Central memory CD8-positive, alpha-beta T cell (primary cell): ENCODE measurements at regions not wholly inside any gene's neighbourhood (a gene's known extent, or its start where the extent isn't known, plus 50 kb on each side); places are given as distances from the start of the nearest gene placed in this dataset.

Source experiments
- ATAC-seq: fragments of 150-1000 bp; cut with Tn5 transposase; replicated peaks from 2 replicates; pipeline ENCODE4 v1.10.0; 2022; ENCODE audit warnings: mild to moderate bottlenecking, moderate FRiP score, moderate number of reproducible peaks; ENCODE audit not compliant: poor library complexity, severe bottlenecking; ENCODE audit errors: extremely low read depth
- DNase-seq, 2 donors: peaks; one replicate each; pipeline ENCODE4 v3.0.0; 2021; ENCODE audit warnings: low spot score in 2 of 2
- H3K27ac Mint-ChIP-seq: one replicate; pipeline ENCODE4 v1.8.0; 2022; ENCODE audit warnings: low read depth, mild to moderate bottlenecking, moderate library complexity, mixed read lengths
- H3K27me3 Mint-ChIP-seq: one replicate; pipeline ENCODE4 v1.8.0; 2022; ENCODE audit warnings: mixed read lengths
- H3K36me3 Mint-ChIP-seq: one replicate; pipeline ENCODE4 v1.8.0; 2022; ENCODE audit warnings: mild to moderate bottlenecking, moderate library complexity, mixed read lengths; ENCODE audit not compliant: insufficient read depth
- H3K4me1 Mint-ChIP-seq: one replicate; pipeline ENCODE4 v1.8.0; 2022; ENCODE audit warnings: mixed read lengths
- H3K4me3 Mint-ChIP-seq: one replicate; pipeline ENCODE4 v1.8.0; 2022; ENCODE audit warnings: mild to moderate bottlenecking, moderate library complexity, mixed read lengths
- H3K9me3 Mint-ChIP-seq: one replicate; pipeline ENCODE4 v1.8.0; 2022; ENCODE audit warnings: mixed read lengths

GRCh38 chr5:107104040-107104995 is 566.4 kb downstream of the EFNA5 start:
- Mint-ChIP-seq H3K4me3 (no peak overlapping the region), H3K4me1 (no peaks in the 10 kb centered on the region), H3K36me3 (no peaks in the 10 kb centered on the region), H3K9me3 (no peaks in the 10 kb centered on the region), H3K27me3 (peaks cover 18% of the 10 kb centered on the region), H3K27ac (no peak overlapping the region)
- DNase-seq (no peak), ATAC-seq (no peak)

- Mint-ChIP-seq H3K36me3 (no peaks in the 10 kb centered on the region), H3K27me3 (peaks cover 26% of the 10 kb centered on the region), H3K4me1 (no peaks in the 10 kb centered on the region), H3K4me3 (no peak overlapping the region), H3K9me3 (no peaks in the 10 kb centered on the region), H3K27ac (no peak overlapping the region)
- DNase-seq (no peak), ATAC-seq (no peak)
Observed at GRCh38 chr5:107103522-107103921, 567.2 kb downstream of the EFNA5 start.

GRCh38 chr5:107100121-107100520 is 570.6 kb downstream of the EFNA5 start:
- H3K9me3 Mint-ChIP-seq = no peaks in the 10 kb centered on the region
- H3K4me1 Mint-ChIP-seq = no peaks in the 10 kb centered on the region
- H3K27ac Mint-ChIP-seq = no peak overlapping the region
- no peaks in the 10 kb centered on the region for H3K36me3 Mint-ChIP-seq
- H3K27me3 Mint-ChIP-seq = peaks cover 32% of the 10 kb centered on the region
- H3K4me3 Mint-ChIP-seq = no peak overlapping the region
- no peak for DNase-seq
- ATAC-seq = no peak

- Mint-ChIP-seq H3K36me3 (no peaks in the 10 kb centered on the region), H3K4me1 (no peaks in the 10 kb centered on the region), H3K9me3 (no peaks in the 10 kb centered on the region), H3K27me3 (peaks cover 32% of the 10 kb centered on the region), H3K27ac (no peak overlapping the region), H3K4me3 (no peak overlapping the region)
- no peak for ATAC-seq
- no peak for DNase-seq
Observed at GRCh38 chr5:107099506-107099905, 571.2 kb downstream of the EFNA5 start.

- no peak for ATAC-seq
- Mint-ChIP-seq H3K36me3 (no peaks in the 10 kb centered on the region), H3K9me3 (no peaks in the 10 kb centered on the region), H3K27ac (no peak overlapping the region), H3K4me3 (no peak overlapping the region), H3K4me1 (no peaks in the 10 kb centered on the region), H3K27me3 (no peaks in the 10 kb centered on the region)
- DNase-seq = no peak
Observed at GRCh38 chr5:107092695-107093094, 578.0 kb downstream of the EFNA5 start.

- H3K9me3 Mint-ChIP-seq = no peaks in the 10 kb centered on the region
- no peak overlapping the region for H3K27ac Mint-ChIP-seq
- peaks cover 12% of the 10 kb centered on the region for H3K27me3 Mint-ChIP-seq
- ATAC-seq (no peak), DNase-seq (no peak)
- H3K4me3 Mint-ChIP-seq = no peak overlapping the region
- no peaks in the 10 kb centered on the region for H3K36me3 Mint-ChIP-seq
- no peaks in the 10 kb centered on the region for H3K4me1 Mint-ChIP-seq
Observed at GRCh38 chr5:107090506-107090905, 580.2 kb downstream of the EFNA5 start.

GRCh38 chr5:107088907-107089306 is 581.8 kb downstream of the EFNA5 start:
- no peak for ATAC-seq
- H3K27ac Mint-ChIP-seq = no peak overlapping the region
- DNase-seq = no peak
- no peaks in the 10 kb centered on the region for H3K4me1 Mint-ChIP-seq
- H3K36me3 Mint-ChIP-seq = no peaks in the 10 kb centered on the region
- peaks cover 23% of the 10 kb centered on the region for H3K27me3 Mint-ChIP-seq
- H3K4me3 Mint-ChIP-seq = no peak overlapping the region
- H3K9me3 Mint-ChIP-seq = no peaks in the 10 kb centered on the region

GRCh38 chr5:107085572-107085971 is 585.2 kb downstream of the EFNA5 start:
- Mint-ChIP-seq H3K27me3 (peaks cover 32% of the 10 kb centered on the region), H3K4me1 (no peaks in the 10 kb centered on the region), H3K9me3 (no peaks in the 10 kb centered on the region), H3K27ac (no peak overlapping the region), H3K4me3 (no peak overlapping the region), H3K36me3 (peaks cover 1% of the 10 kb centered on the region)
- DNase-seq = no peak
- ATAC-seq = no peak

- H3K36me3 Mint-ChIP-seq = no peaks in the 10 kb centered on the region
- DNase-seq (no peak), ATAC-seq (no peak)
- H3K27me3 Mint-ChIP-seq = peaks cover 24% of the 10 kb centered on the region
- H3K9me3 Mint-ChIP-seq = no peaks in the 10 kb centered on the region
- no peak overlapping the region for H3K4me3 Mint-ChIP-seq
- H3K4me1 Mint-ChIP-seq = no peaks in the 10 kb centered on the region
- H3K27ac Mint-ChIP-seq = no peak overlapping the region
Observed at GRCh38 chr5:107074996-107075395, 595.7 kb downstream of the EFNA5 start.

- no peak for ATAC-seq
Observed at GRCh38 chr5:107072967-107073366, 597.8 kb downstream of the EFNA5 start.

GRCh38 chr5:107072440-107072839 is 598.3 kb downstream of the EFNA5 start:
- Mint-ChIP-seq H3K27me3 (peaks cover 14% of the 10 kb centered on the region), H3K36me3 (no peaks in the 10 kb centered on the region), H3K27ac (no peak overlapping the region), H3K4me3 (no peak overlapping the region), H3K4me1 (peaks cover under 1% of the 10 kb centered on the region), H3K9me3 (no peaks in the 10 kb centered on the region)
- no peak for ATAC-seq
- DNase-seq = no peak

More at GRCh38 chr5:107072967-107073366, 597.8 kb downstream of the EFNA5 start:
- no peaks in the 10 kb centered on the region for H3K4me1 Mint-ChIP-seq
- DNase-seq = no peak
- H3K4me3 Mint-ChIP-seq = no peak overlapping the region
- H3K27ac Mint-ChIP-seq = no peak overlapping the region
- no peaks in the 10 kb centered on the region for H3K9me3 Mint-ChIP-seq
- no peaks in the 10 kb centered on the region for H3K36me3 Mint-ChIP-seq
- peaks cover 10% of the 10 kb centered on the region for H3K27me3 Mint-ChIP-seq

GRCh38 chr5:107068782-107069181 is 602.0 kb downstream of the EFNA5 start:
- Mint-ChIP-seq H3K27ac (no peak overlapping the region), H3K9me3 (no peaks in the 10 kb centered on the region), H3K36me3 (no peaks in the 10 kb centered on the region), H3K4me3 (no peak overlapping the region), H3K27me3 (peaks cover 21% of the 10 kb centered on the region), H3K4me1 (peaks cover 5% of the 10 kb centered on the region)
- ATAC-seq (no peak), DNase-seq (no peak)

- H3K27me3 Mint-ChIP-seq = peaks cover 23% of the 10 kb centered on the region
- peaks cover 5% of the 10 kb centered on the region for H3K4me1 Mint-ChIP-seq
- no peak for ATAC-seq
- DNase-seq = no peak
- H3K9me3 Mint-ChIP-seq = no peaks in the 10 kb centered on the region
- H3K27ac Mint-ChIP-seq = no peak overlapping the region
- H3K36me3 Mint-ChIP-seq = no peaks in the 10 kb centered on the region
- no peak overlapping the region for H3K4me3 Mint-ChIP-seq
Observed at GRCh38 chr5:107067395-107067794, 603.3 kb downstream of the EFNA5 start.
